Astrocyte (in vitro differentiated cells and primary cell): ENCODE measurements at regions not wholly inside any gene's neighbourhood (a gene's known extent, or its start where the extent isn't known, plus 50 kb on each side); places are given as distances from the start of the nearest gene placed in this dataset.

Experiments
- CTCF ChIP-seq: IDR thresholded peaks from 2 replicates; pipeline ENCODE4 v1.5.1; 2011; ENCODE audit warnings: low read depth, mild to moderate bottlenecking, inconsistent platforms, low read length, moderate library complexity; ENCODE audit not compliant: insufficient read depth
- EZH2 ChIP-seq: IDR thresholded peaks from 2 replicates; pipeline ENCODE4 v1.6.1; 2012; ENCODE audit warnings: mild to moderate bottlenecking, low read length, inconsistent platforms; ENCODE audit not compliant: insufficient read depth

GRCh38 chr5:125974679-125975078 lies 448.5 kb upstream of the GRAMD2B start:
- TF ChIP-seq CTCF (no peak), EZH2 (no peak)
